Stimulated activated CD4-positive, alpha-beta T cell treated with anti-CD3 and anti-CD28 coated beads, Interleukin-15, amount 100 ng/mL, for 1 hour (primary cell): ENCODE measurements at regions not wholly inside any gene's neighbourhood (a gene's known extent, or its start where the extent isn't known, plus 50 kb on each side); places are given as distances from the start of the nearest gene placed in this dataset.

Source experiments
- DNase-seq, 2 donors: peaks; one replicate each; pipeline ENCODE4 v3.0.0-alpha.2; 2020; ENCODE audit warnings: low read depth in 1 of 2, low spot score in 1 of 2

- DNase-seq, result no peak
Observed at GRCh38 chr4:19999276-19999675, 252.4 kb upstream of the SLIT2 start.

DNA sequence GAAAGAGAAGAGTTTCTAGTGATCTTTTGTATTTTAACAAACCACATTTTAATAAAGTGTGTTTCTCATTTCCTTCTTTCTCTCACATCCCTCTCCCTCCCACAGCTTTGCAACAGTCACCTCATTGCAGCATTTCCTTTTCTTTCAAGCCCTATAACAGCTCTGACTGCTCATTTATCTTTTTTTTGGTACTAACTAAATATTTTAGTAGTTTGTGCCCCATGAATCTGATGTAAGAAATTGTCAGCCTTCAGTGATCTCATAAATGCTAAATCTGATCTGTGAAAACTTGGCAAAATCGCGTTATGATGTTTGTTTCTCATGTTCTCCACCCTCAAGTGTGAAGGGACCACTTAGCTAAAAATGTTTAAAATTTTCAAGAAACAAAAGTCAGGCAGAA, 258.5 kb upstream of the SLIT2 start:
- no peak for DNase-seq

DNA sequence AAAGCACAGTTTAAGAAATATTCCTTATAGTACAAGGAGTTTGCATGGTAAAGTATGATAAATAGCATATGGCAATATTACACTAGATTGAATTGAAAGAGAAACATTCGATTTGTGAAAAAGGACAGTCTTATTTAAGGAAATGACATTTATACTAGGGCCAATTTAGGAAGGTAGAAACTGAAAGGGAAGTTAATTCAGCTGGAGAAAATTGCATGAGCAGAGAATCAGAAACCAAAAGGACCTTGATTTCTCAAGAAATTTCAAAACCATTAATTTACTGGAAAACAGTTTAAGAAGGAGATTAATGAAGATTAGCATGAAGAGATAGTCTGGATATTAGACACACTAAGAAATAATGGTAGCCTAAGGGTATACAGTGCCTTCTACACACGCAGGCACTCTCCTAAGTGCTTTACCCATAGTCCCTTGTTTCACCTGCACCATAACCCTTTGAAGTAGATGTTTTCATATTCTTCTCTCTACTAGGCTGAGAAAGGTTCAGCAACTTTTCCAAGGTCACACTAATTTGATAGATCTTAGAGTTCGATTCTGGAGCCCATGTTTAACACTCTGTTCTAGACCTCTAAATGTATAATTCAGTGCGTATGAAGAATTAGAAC, 259.1 kb upstream of the SLIT2 start:
- DNase-seq, result no peak

DNA sequence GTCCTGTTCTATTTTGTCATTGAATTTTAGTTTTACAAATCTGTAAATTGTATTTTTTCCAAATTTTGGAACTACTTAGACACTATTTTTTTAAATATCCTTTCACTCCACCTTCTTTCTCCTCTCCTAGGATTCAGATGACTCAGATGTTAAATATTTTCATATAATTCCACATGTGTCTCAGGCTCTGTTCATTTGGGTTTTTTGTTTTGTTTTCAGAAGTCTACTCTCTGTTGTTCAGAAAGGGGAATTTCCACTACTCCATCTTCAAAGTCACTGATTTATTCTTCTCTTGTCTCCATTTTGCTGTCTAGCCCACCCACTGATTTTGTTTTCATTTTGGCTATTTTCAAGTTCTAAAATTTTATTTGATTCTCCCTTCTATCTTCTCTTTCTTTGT, 264.0 kb upstream of the SLIT2 start:
- no peak for DNase-seq

- DNase-seq, result no peak
Observed at GRCh38 chr4:19983072-19983471, 268.6 kb upstream of the SLIT2 start.

GRCh38 chr4:19982556-19982955, 269.1 kb upstream of the SLIT2 start:
- no peak for DNase-seq

- DNase-seq, result no peak
Observed at GRCh38 chr4:19971829-19972228, 279.9 kb upstream of the SLIT2 start.

GRCh38 chr4:19969492-19969891, 282.2 kb upstream of the SLIT2 start:
- DNase-seq, result no peak

GRCh38 chr4:19961091-19961490, 290.6 kb upstream of the SLIT2 start:
- DNase-seq, result no peak

DNA sequence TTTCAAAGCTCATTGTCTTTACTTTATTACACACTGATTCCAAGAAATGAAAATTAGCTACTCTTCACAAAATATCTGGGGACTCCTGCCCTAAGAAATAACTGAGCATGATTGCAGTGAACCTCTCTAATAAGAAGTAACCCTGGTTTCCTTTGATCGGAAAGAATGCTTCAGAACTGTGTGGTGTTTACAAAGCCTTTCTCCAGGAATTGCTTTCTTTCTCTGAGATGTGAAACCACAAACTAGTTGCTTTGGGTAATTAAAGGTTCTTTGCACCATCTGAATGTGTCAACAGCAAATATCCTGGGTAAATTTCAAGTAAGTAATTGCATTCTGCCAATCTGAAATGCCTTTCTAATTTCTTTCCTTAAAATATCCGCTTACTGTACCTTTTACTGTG, 292.9 kb upstream of the SLIT2 start:
- DNase-seq, result no peak

GRCh38 chr4:19947349-19947748, 304.4 kb upstream of the SLIT2 start:
- DNase-seq, result no peak

DNA sequence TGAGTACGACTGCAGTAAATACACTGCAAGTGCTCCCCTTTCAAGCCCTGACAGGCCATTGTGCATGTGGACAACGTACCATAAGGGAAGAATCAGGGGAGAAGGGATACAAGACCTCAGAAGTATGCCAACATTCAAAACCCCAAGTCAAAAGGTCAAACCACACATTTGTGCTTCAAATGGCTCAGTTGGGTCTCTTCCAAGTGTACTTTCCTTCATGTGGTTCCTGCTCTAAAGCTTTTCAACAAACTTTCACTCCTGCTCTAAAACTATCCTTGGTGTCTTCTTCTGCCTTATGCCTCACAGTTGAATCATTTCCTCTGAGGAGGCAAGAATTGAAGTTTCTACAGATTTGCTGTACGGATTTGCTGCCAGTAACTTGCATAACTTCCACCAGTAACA, 305.7 kb upstream of the SLIT2 start:
- no peak for DNase-seq

- DNase-seq, result no peak
Observed at GRCh38 chr4:19945501-19945900, 306.2 kb upstream of the SLIT2 start.

GRCh38 chr4:19944806-19945205, 306.9 kb upstream of the SLIT2 start:
- DNase-seq, result no peak

- DNase-seq, result no peak
Observed at GRCh38 chr4:19944251-19944650, 307.5 kb upstream of the SLIT2 start.

- no peak for DNase-seq
Observed at GRCh38 chr4:19941434-19941833, 310.3 kb upstream of the SLIT2 start.

- no peak for DNase-seq
Observed at GRCh38 chr4:19940861-19941260, 310.8 kb upstream of the SLIT2 start.

- no peak for DNase-seq
Observed at GRCh38 chr4:19936476-19936875, 315.2 kb upstream of the SLIT2 start.

GRCh38 chr4:19930742-19931141, 321.0 kb upstream of the SLIT2 start:
- no peak for DNase-seq

GRCh38 chr4:19927381-19927780, 324.3 kb upstream of the SLIT2 start:
- DNase-seq, result no peak

DNA sequence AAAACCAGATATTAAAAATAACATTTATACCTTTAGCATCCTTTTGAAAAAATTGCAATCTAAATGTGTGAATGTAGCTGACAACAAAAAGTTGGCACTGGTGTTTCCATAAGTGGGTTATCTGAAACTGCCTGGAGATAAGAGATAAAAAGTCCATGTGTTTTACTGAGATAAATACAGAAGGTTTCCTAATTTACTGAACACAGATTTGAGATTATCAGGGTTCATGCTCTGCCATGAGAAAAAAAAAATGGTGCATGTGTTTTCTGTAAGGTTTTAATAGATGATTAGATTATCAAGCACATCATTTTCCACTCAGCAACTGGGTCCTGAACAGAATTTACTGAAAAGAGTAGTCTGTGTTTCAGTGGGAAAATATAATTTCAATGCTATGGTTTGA, 326.2 kb upstream of the SLIT2 start:
- DNase-seq, result no peak

DNA sequence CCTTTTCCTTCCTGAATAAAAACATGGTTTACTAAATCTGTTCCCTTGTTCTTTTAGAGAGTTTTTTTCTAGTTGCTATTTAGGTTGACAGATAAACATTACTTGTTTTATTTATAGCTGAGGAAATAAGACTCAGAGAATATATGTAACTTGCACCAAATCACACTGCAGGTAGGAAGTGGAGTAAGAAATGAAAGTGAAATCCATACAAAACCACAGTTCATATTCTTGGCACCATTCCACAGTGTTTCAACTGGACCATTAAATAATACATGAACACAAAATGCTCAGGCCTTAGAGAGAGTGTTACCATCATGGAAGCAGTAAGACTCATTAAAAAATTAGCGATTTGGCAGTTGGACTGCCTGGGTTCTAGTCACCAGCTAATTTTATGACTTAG, 326.9 kb upstream of the SLIT2 start:
- DNase-seq, result no peak

GRCh38 chr4:19915276-19915675, 336.4 kb upstream of the SLIT2 start:
- no peak for DNase-seq

- no peak for DNase-seq
Observed at GRCh38 chr4:19913650-19914049, 338.1 kb upstream of the SLIT2 start.
